GM21576 (cell line): ENCODE measurements at regions not wholly inside any gene's neighbourhood (a gene's known extent, or its start where the extent isn't known, plus 50 kb on each side); places are given as distances from the start of the nearest gene placed in this dataset.

ENCODE experiments used
- ATAC-seq: cut with Tn5 transposase; IDR thresholded peaks from one replicate; pipeline ENCODE4 v1.9.1; 2021; ENCODE audit warnings: mild to moderate bottlenecking, moderate library complexity; ENCODE audit not compliant: unreplicated experiment

DNA sequence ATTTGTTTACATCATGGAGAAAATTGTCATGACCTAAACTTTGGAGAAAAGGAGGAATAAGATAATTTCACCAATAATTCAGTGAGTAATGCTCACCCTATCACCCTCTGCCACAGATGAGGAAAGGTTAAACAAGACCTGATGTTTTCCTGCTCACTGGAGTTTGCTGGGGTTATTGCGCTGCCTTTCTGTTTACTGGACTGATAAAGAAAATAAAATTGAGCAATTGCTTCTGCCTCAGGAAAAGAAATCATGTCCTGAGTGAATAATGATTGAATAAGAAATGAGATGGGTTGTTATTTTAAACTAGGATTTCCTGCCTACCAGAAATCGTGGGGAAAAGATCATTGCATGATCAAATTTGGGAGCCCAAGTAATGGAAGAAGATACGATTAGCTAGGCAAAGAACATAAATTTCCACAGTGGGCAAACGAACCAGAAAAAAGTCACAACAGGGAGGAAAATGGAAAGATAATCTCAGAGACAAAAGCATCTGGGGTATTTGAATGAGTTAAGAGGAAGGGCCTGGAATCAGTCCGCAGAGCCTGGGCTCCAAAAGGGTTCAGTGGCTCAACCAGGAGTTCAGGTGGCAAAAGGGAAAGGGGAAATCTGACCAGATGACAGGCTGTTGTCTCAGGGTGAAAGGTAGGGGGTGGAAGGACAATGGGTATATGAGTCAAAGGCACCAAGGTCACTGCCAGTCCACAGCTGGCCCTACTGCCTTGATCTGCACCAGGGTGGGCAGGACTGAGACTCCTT is 146.8 kb downstream of the FAM43A start:
- no peak for ATAC-seq

DNA sequence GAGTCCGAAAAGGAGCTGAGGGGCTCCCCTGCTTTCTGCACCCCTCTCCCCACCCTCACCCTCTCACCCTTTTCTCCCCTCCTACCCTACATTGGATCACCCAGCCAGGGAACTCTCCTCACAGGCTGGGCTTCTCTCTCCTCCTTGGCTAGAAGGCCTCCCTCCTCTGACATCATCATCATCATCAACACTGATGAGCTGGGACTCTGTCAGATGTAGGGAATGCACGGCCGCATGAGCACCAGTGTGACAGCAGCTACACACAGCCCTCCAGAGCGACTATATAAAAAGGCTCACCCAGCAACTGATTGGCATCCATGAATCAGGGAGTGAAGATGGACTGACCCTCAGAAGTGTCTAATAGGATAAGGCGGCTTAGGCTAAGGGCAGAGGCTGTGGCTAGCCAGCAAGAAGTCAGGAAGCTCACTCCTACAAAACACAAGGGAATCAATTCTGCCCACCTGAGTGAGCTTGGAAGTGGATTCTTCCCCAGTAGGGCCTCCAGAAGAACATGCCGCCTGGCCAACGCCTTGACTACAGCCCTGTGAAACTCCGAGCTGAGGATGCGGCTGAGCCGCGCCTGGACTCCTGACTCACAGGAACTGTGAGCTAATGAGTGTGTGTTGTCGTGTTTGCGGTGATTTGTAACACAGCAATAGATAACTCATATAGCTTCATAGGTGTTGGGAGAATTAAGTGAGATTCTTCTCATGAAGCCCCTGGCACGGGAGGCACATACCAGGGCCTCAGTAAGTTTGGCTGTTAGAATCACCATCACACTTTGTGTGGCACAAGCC is 147.6 kb downstream of the FAM43A start:
- ATAC-seq: no peak

DNA sequence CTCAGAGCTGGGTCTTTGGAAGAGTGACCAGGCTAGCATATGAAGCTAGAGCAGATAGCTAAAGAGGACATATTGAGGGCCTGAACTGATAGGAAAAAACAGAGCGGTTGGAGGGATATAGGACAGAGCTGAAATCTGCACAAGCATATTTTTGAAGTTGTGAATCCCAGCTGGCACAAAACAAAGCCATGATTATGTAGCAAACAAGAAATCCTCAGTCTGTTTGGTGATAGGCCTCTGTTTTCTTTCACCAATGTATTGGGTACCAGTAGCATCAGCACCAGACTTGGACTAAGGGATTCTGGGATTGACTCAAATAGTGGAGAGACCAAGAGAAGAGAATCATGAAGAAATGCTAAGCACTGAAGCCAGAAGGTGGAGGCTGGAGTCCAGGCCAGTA is 151.0 kb downstream of the FAM43A start:
- no peak for ATAC-seq

DNA sequence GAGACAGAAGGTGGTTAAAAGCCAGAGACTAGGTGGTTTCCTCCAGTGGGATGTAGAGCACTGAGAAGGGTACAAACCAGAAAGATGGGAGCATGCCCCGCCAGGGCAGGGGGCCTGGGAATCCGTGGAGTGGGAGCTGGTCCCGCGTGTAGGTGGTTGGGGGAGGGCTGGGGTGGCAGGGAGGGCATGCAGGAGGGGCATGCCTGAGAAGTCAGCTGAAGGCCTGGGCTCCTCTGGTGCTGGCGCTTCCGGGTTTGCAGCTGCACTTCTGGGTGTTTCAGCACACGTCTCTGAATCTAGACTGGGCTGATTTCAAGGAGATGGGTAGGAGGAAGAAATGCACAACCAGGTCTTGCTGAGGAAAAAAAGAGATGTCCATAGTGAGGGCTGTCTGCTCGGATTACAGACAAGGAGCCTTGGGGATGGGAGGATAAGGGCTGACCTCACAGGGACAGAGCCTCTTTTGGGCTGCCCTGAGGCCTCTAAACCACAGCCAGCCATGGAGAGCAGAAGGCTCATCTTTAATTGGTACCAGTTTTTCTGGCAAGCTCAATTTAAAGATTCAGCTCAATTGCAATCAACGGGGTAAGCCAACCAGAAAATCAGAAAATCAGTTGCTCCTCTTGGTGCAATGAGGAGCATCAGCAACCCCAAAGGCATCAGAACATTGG is 151.9 kb downstream of the FAM43A start:
- no peak for ATAC-seq

DNA sequence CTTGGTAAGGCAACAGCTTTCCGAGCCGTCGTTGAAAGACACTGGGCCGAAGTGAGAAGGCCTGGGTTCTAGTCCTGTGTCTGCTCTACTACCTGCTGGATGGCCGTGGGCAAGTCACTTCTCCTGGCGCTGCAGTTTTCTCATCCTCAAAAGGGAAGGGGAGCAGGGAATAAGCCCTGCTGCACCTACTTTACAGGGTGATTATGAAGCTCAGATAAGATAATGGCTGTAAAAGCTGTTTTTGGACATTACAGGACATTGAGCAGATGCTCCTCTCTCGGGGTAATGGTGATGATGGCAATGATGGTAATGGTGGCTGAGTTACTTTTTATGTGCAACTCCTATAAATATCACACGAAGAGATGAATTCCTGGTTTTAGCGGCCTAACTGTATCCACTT is 152.6 kb downstream of the FAM43A start:
- ATAC-seq: no peak

DNA sequence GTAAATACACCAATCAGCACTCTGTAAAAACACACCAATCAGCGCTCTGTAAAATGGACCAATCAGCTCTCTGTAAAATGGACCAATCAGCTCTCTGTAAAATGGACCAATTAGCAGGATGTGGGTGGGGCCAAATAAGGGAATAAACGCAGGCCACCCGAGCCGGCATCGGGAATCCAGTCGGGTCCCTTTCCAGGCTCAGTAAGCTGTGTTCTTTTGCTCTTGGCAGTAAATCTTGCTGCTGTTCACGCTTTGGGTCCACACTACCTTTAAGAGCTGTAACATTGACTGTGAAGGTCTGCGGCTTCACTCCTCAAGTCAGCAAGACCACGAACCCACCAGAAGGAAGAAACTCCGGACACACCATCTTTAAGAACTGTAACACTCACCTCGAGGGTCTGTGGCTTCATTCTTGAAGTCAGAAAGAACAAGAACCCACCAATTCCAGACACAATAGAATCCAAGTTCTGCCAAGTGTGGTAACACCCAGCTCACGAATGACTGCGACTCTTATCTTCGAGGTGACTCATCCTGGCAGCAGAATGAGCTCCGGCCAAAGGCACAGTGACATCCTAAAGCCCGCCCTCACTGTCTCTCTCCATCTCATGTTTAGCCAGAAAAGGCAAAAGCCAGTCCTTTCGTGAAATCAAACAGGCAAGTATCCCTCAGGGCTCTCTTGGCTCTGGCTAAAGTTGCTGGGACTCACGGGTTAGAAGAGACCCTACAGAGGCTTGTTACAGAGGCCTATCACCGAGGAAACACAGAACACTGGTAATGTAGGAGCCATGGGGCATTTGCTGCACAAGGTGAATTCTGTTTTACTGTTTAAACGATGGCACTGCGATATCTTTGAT is 155.2 kb downstream of the FAM43A start:
- ATAC-seq: no peak

DNA sequence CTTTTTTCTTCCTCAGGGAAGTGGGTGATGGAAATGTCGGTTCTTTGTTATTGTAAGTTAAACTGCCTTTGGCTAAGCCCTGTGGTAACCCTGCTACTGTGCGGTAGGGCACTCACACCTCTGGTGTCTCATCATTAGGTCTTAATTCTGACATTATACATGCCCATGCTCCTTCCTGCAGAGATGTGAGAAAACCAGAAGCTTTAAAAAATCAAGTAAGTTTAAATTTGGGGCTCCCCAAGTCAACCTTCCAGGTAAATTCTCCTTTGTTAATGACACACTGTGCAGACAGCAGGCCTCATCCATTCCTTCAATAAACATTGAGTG is 155.8 kb downstream of the FAM43A start:
- no peak for ATAC-seq

DNA sequence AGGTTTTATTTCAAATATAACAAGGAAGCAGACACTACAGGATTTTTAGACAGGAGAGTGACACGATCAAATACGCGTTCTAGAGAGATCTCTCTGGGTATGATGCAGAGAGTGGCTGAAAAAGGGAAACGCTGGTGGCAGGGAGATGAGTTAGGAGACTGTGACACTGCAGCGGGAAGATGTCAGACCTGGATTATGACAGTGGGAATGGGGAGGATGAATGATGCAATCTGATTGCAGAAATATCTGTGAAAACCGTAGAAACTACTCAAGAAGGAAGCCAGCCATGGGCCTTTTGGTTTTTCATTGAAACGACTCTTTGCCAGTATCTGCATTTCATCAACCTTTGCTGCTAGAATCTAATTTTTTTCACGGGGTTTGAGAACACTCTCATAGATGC is 157.9 kb downstream of the FAM43A start:
- ATAC-seq: no peak

DNA sequence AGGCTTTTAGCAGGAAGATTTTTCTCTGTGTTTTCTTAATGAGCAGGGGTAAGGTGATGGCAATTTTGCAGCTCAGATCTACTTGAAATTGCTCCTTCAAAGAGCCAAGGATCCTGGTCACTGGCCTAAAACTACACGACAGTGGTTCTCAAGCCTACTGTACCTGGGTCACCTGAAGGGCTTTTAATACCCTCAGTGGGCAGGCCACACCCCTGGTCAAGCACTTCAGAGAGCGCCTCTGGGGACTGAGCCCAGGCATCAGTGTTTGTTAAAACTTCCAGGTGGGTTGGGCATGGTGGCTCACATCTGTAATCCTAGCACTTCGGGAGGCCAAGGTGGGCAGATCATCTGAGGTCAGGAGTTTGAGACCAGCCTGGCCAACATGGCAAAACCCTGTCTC is 158.4 kb downstream of the FAM43A start:
- ATAC-seq: no peak

DNA sequence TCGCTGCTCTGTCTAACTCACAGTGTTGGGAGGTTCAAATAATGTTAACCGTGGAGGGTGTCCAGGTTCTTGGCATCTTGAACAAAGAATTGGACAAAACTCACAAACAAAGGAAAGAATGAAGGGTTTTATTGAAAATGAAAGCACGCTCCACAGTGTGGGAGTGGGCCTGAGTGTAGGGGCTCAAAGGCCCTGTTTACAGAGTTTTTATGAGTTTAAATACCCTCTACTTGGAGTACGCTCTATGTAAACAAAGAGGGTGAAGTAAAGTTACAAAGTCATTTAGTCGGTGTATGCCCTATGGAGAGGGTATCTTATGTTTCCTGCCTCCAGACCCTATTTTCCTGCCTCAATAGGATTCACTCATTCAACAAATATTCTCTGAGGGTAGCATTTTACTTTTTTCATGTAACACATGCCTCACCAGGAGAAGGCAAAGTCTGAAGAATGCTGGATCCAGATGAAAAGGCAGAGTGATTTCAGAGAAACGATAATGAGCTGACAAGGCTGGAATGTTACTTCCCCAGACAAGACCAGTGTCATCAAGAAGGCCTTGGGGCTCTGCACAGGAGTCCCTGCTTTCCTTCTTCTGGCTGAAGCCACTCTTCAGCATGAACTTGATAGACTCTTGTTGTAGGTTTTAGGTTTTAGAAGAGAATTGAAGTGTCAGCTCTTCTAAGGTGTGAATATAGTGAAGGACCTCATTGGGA is 163.6 kb downstream of the FAM43A start:
- ATAC-seq: no peak

DNA sequence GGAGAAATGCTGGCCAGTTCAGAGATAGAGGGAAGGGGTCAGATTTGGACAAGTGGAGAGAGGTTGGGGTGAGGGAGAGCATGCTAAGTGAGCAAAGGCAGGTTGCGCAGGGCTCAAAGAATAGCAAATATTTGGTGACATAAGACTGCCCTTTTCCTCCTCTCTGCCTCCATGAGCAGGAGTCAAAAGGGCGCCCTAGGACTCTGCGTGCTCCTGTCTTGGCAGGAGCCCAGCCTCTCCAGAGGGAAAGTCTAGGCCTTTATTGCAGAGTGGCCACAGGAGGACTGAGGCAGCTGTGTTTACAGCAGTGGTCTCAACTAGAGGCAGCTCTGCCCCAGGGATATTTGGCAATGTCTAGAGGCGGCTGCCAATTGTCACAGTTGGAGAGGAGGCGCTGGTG is 165.6 kb downstream of the FAM43A start:
- ATAC-seq: no peak

DNA sequence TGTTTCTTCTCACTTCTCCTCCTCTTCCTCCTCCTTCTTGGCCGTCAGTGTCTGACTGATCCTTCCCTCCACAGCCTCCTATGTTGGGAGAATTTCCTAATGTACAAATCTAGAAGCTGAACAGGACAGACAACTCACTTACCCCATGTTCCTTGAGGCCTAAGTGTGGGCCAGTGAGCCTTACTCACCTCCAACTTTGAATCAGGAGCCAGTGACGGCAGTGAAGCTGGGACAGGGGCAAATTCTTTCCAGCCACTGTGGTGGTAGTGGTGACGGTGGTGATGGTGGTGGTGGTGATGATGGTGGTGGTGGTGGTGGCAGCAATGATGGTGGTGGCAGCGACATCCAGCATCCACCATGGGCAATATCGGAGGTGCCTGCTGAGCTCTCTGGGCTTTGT is 166.3 kb downstream of the FAM43A start:
- ATAC-seq: no peak

DNA sequence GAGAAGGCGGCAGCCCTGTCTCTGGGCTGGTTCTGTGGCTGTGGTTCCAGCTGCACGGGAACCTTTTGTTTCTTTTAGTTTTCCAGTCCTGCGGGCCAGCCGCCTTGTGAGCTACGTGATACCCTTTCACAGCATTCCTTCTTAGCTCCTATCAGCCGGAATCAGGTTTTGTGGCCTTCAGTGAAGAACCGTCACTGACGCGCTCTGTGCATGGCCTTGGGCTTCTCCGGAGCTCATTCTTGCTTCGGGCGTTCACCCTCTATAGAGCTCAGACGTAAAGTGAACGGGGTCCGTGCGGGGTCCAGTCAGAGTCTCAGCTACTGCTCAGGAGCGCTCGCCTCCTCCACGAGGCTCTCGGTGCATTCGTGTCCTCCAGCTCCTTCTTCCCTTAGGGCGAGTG is 166.7 kb downstream of the FAM43A start:
- no peak for ATAC-seq

DNA sequence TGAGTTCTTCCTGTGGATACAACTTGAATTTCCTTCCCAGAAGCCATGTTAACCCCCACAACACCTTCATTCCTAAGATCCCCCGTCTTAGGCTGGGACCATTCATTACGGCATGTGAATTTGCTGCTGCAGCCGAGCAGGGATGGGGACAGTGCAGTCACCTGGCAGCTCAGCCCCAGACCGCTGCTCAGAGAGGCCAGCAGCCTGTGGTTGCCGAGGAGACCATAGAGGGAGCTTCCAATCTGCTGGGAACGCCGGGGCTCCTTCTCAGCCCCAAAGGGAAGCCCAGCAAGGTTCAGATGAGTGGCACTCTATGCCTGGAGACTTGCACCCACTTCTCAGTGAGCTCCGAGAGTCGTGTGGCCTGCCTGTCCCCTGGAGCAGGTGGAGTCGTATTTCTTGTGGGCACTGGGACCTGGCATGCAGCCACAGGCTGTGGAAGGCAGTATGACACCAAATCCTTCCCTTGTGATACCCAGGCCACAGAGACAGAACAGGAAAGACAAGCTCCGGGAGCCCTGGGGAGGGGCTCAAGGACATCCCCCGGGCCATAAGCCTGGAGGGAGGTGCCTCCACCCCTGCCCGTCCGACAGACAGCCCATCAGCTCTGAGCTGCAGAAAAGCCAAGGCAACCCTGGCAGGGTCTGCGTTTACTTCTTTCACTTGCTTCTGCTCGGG is 167.3 kb downstream of the FAM43A start:
- no peak for ATAC-seq

DNA sequence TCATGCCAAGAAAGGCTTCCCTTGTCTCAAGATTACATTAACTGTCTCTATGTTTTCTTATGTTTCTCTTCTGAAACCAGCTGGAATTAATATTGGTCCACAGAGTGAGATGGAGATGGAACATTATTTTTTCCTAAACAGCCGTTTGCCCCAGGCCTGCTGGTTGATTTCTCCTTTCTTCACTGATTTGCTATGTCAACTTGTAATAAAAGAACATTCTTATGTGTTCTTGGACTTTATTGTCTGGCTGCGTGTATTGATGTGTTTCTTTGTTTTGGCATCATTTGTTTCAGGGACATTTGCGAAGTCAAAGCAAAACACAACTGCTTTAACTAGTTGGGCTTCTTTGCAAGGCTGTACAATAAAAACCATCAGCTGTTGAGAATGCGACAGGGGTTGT is 168.5 kb downstream of the FAM43A start:
- ATAC-seq: no peak

DNA sequence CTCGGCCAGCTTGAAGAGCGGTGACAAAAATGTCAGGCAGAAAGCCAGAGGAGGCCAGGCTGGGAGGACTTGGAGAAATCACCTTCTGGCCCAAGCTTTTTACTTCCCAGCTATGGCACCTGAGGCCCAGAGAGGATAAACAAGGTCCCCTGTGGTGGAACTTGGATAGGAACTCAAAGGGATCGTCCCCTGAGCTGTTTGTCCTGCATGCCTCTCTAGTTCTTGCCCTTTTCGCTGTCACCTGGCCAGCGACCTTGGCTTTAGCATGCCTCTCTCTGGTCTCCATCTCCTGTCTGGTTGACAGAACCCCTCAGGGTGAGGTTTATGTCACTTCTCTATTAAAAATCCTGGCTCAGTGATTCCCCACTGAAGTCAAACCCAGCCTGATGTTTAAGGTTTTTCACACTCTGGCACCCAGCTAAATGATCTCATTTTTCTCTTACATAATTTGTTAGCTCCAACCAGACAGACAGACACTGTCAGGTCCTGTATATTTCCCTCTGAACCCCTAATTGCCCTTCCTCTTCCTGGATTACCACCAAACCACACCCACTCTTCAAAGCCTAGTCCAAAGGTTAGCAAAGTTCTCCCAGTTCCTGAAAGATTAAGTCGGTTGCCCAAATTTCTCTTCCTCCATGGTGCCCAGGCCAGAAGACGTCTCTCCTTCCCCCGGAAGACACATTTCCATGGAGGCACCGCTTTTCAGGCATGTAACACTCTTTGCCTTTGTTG is 169.1 kb downstream of the FAM43A start:
- ATAC-seq: no peak

DNA sequence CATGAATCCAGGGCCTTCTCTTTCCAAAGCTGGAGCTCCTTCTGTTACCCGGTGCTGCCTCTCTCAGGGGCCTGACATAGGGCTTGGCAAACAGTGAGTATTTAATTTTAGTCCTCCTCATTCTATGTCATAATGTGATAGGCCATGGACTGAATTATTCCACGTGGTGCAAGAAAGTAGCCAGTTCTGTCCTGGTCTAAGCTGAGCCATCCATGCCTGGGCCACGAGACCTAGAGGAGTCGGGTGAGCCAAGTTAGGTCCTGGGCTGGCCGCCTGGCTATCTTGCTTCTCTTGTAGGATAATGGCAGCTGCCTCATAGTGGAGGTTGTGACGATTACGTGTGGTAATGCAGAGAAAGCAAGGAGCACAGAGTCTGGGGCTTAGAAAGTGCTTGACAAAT is 170.6 kb downstream of the FAM43A start:
- no peak for ATAC-seq

DNA sequence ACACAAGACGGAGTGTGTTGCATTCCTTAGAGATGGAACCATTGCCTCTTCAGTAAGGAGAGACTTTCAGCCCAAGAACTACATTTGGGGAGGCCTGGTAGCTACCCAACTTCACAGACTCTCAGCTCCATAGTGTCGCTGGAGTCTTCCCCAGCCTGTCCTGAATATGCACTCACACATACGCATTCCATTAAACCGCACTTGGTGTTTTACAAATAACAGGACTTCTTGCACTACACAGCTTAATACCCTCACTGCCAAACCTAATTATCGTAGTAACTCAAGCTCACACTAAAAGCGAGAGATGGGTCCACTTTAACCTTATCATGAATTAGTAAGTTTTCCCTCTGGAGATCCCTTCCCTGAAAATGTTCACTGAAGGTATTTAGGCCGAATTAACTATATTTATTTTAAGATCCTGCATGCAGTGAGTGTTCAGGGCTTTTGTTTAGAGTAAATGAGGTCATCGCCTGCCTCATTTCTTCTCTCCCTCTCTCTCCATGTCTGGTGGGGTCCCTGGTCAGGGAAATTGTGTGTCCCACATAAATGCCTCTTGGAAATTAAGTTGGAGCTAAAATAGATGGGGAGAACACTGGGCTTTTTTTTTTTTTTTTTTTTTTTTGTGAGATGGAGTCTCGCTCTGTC is 171.9 kb downstream of the FAM43A start:
- no peak for ATAC-seq

DNA sequence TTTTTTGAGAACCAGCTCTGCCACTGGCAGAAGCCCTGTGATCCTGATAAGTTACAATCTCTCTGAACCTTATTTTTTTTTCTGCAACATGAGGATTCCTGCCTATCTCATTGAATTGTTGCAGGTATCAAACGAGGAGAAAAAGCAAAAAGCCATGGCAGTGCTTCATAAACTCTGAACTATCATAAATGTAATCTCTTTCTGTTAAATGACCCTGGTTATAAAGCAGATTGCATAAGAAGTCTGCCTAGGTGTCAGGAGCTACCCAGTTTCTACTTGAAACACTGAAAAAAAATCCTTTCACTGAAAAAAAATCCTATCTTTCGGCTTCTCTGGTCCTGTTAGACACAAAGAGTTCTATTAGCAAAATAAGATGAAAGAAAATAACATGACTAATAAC is 172.7 kb downstream of the FAM43A start:
- ATAC-seq: no peak
